Astrocyte (in vitro differentiated cells and primary cell): ENCODE measurements at regions not wholly inside any gene's neighbourhood (a gene's known extent, or its start where the extent isn't known, plus 50 kb on each side); places are given as distances from the start of the nearest gene placed in this dataset.
A peak's percentile ranks its signal among the peaks of the same experiment; 100 is the strongest.

Source experiments
- DNase-seq: peaks from one replicate; pipeline ENCODE4 v3.0.0-alpha.2; 2010; ENCODE audit warnings: low read depth
- FAIRE-seq: peaks from 2 replicates; lab custom pipeline; 2011; peaks lifted over from hg19 to GRCh38; lab: Jason Lieb, UNC
- H2AFZ ChIP-seq: 2 replicates; pipeline ENCODE4 v1.6.0; 2012; ENCODE audit warnings: low read depth, low read length, inconsistent platforms
- H3K27ac ChIP-seq: 2 replicates; pipeline ENCODE4 v1.5.1; 2011; ENCODE audit warnings: low read depth, low read length, inconsistent platforms
- H3K27me3 ChIP-seq: 2 replicates; pipeline ENCODE4 v1.6.0; 2011; ENCODE audit warnings: low read length, inconsistent platforms; ENCODE audit not compliant: insufficient read depth
- H3K36me3 ChIP-seq: 2 replicates; pipeline ENCODE4 v1.5.1; 2011; ENCODE audit warnings: low read length, inconsistent platforms; ENCODE audit not compliant: insufficient read depth
- H3K4me1 ChIP-seq: 2 replicates; pipeline ENCODE4 v1.5.1; 2011; ENCODE audit warnings: low read length, inconsistent platforms; ENCODE audit not compliant: insufficient read depth
- H3K4me2 ChIP-seq: 2 replicates; pipeline ENCODE4 v1.6.0; 2012; ENCODE audit warnings: low read length, inconsistent platforms
- H3K4me3 ChIP-seq: 2 replicates; pipeline ENCODE4 v1.5.1; 2011; ENCODE audit warnings: low read depth, mild to moderate bottlenecking, low read length, inconsistent platforms; ENCODE audit not compliant: insufficient read depth
- H3K79me2 ChIP-seq: 2 replicates; pipeline ENCODE4 v1.6.0; 2012; ENCODE audit warnings: mild to moderate bottlenecking, low read length, inconsistent platforms; ENCODE audit not compliant: insufficient read depth
- H3K9ac ChIP-seq: 2 replicates; pipeline ENCODE4 v1.6.0; 2012; ENCODE audit warnings: mild to moderate bottlenecking, low read length, inconsistent platforms
- H3K9me3 ChIP-seq: 2 replicates; pipeline ENCODE4 v1.5.1; 2012; ENCODE audit warnings: low read depth, mild to moderate bottlenecking, low read length, inconsistent platforms; ENCODE audit not compliant: insufficient read depth
- H4K20me1 ChIP-seq: 2 replicates; pipeline ENCODE4 v1.6.0; 2012; ENCODE audit warnings: low read length, inconsistent platforms; ENCODE audit not compliant: insufficient read depth
- H3K27ac Mint-ChIP-seq: one replicate; pipeline ENCODE4 v1.8.0; 2021; ENCODE audit warnings: mild to moderate bottlenecking, mixed read lengths; ENCODE audit not compliant: unreplicated experiment
- H3K27me3 Mint-ChIP-seq: one replicate; pipeline ENCODE4 v1.8.0; 2021; ENCODE audit warnings: low read depth, mixed read lengths; ENCODE audit not compliant: unreplicated experiment
- H3K36me3 Mint-ChIP-seq: one replicate; pipeline ENCODE4 v1.8.0; 2021; ENCODE audit warnings: low read depth, mixed read lengths; ENCODE audit not compliant: unreplicated experiment
- H3K4me1 Mint-ChIP-seq: one replicate; pipeline ENCODE4 v1.8.0; 2021; ENCODE audit warnings: low read depth, mixed read lengths; ENCODE audit not compliant: unreplicated experiment
- H3K4me3 Mint-ChIP-seq: one replicate; pipeline ENCODE4 v1.8.0; 2021; ENCODE audit warnings: mild to moderate bottlenecking, moderate library complexity, mixed read lengths; ENCODE audit not compliant: unreplicated experiment
- H3K9me3 Mint-ChIP-seq: one replicate; pipeline ENCODE4 v1.8.0; 2021; ENCODE audit warnings: mild to moderate bottlenecking, mixed read lengths; ENCODE audit not compliant: unreplicated experiment
- CTCF ChIP-seq: IDR thresholded peaks from 2 replicates; pipeline ENCODE4 v1.5.1; 2011; ENCODE audit warnings: low read depth, mild to moderate bottlenecking, inconsistent platforms, low read length, moderate library complexity; ENCODE audit not compliant: insufficient read depth
- EZH2 ChIP-seq: IDR thresholded peaks from 2 replicates; pipeline ENCODE4 v1.6.1; 2012; ENCODE audit warnings: mild to moderate bottlenecking, low read length, inconsistent platforms; ENCODE audit not compliant: insufficient read depth

- no peak overlapping the region for H3K27ac ChIP-seq
- Mint-ChIP-seq H3K27ac (peak overlapping the region; percentile 2), H3K4me1 (peaks cover 3% of the 10 kb centered on the region), H3K4me3 (no peak overlapping the region), H3K27me3 (peaks cover 6% of the 10 kb centered on the region), H3K36me3 (no peaks in the 10 kb centered on the region), H3K9me3 (peaks cover 4% of the 10 kb centered on the region)
- no peak overlapping the region for H3K4me3 ChIP-seq
- FAIRE-seq (no peak), DNase-seq (no peak)
- no peak overlapping the region for H3K4me2 ChIP-seq
- no peaks in the 10 kb centered on the region for H4K20me1 ChIP-seq
- TF ChIP-seq EZH2 (no peak), CTCF (no peak)
- no peak overlapping the region for H2AFZ ChIP-seq
- no peaks in the 10 kb centered on the region for H3K36me3 ChIP-seq
- no peak overlapping the region for H3K9ac ChIP-seq
- no peaks in the 10 kb centered on the region for H3K4me1 ChIP-seq
- H3K27me3 ChIP-seq = no peaks in the 10 kb centered on the region
- H3K9me3 ChIP-seq = no peaks in the 10 kb centered on the region
- no peaks in the 10 kb centered on the region for H3K79me2 ChIP-seq
These were observed 72.5 kb upstream of the PARP11 start for GRCh38 chr12:3945671-3946070.

DNA sequence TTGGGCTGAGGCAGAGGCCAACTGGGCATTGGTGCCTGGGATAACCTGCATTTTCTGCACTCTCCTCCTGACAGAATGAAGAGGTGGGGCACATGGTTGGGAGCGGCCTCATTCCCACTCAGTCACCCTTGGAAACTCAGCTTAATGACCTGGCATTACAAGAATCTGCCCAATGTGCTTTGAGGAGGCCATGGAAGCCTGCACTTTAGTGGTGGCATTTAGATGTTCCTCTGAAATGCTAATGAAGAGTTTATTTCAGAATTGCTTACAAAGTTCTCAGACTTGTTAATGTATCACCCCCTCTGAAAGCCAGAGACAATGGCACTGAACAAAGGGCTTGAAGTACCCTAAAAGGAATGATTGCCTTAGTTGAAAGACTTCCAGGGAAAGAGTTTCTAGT lies 71.4 kb upstream of the PARP11 start:
- Mint-ChIP-seq H3K9me3 (peaks cover 4% of the 10 kb centered on the region), H3K36me3 (no peaks in the 10 kb centered on the region), H3K4me1 (peaks cover 2% of the 10 kb centered on the region), H3K27ac (no peak overlapping the region), H3K27me3 (peaks cover 2% of the 10 kb centered on the region), H3K4me3 (no peak overlapping the region)
- Histone ChIP-seq H3K4me1 (no peaks in the 10 kb centered on the region), H2AFZ (no peak overlapping the region), H3K27ac (no peak overlapping the region), H3K79me2 (no peaks in the 10 kb centered on the region), H3K9ac (no peak overlapping the region), H3K4me2 (no peak overlapping the region), H3K36me3 (no peaks in the 10 kb centered on the region), H3K27me3 (no peaks in the 10 kb centered on the region), H3K9me3 (no peaks in the 10 kb centered on the region), H3K4me3 (no peak overlapping the region), H4K20me1 (no peaks in the 10 kb centered on the region)
- no peak for DNase-seq
- TF ChIP-seq EZH2 (no peak), CTCF (no peak)
- no peak for FAIRE-seq

DNA sequence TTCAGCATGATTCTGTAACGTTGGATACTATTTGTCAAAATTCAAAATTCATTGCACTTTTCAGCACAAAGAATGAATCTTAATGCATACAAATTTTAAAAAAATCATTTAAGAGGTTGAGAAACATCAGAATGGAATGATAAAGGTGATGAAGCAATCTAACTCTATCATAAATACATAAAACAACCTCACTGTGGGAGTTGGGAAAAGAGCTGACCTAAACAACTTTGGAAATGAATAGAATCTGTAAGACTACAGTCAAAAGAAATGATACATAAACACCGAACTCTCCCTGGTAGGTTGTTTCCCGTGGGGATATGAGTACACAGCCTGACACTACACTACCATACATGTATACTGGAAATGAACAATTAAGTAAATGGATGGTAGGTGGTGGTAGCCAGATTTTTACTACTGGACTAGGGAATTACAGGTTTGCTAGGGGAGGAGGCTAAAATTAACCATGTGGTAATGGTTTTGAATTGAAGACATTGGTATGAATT lies 64.9 kb upstream of the PARP11 start:
- peaks cover 4% of the 10 kb centered on the region for H3K4me1 Mint-ChIP-seq
- DNase-seq (no peak), FAIRE-seq (no peak)
- Histone ChIP-seq H3K9me3 (no peaks in the 10 kb centered on the region), H4K20me1 (no peaks in the 10 kb centered on the region), H3K4me1 (no peaks in the 10 kb centered on the region), H2AFZ (no peak overlapping the region), H3K9ac (no peak overlapping the region), H3K4me3 (no peak overlapping the region), H3K4me2 (no peak overlapping the region), H3K27me3 (no peaks in the 10 kb centered on the region), H3K79me2 (no peaks in the 10 kb centered on the region), H3K36me3 (no peaks in the 10 kb centered on the region), H3K27ac (no peak overlapping the region)
- H3K27ac Mint-ChIP-seq = no peak overlapping the region
- H3K27me3 Mint-ChIP-seq = no peaks in the 10 kb centered on the region
- no peak overlapping the region for H3K4me3 Mint-ChIP-seq
- no peaks in the 10 kb centered on the region for H3K36me3 Mint-ChIP-seq
- TF ChIP-seq EZH2 (no peak), CTCF (no peak)
- no peaks in the 10 kb centered on the region for H3K9me3 Mint-ChIP-seq
